HG02642 (cell line): ENCODE measurements at regions not wholly inside any gene's neighbourhood (a gene's known extent, or its start where the extent isn't known, plus 50 kb on each side); places are given as distances from the start of the nearest gene placed in this dataset.

Experiments
- ATAC-seq: cut with Tn5 transposase; IDR thresholded peaks from one replicate; pipeline ENCODE4 v1.9.1; 2021; ENCODE audit warnings: mild to moderate bottlenecking; ENCODE audit not compliant: unreplicated experiment, poor library complexity

DNA sequence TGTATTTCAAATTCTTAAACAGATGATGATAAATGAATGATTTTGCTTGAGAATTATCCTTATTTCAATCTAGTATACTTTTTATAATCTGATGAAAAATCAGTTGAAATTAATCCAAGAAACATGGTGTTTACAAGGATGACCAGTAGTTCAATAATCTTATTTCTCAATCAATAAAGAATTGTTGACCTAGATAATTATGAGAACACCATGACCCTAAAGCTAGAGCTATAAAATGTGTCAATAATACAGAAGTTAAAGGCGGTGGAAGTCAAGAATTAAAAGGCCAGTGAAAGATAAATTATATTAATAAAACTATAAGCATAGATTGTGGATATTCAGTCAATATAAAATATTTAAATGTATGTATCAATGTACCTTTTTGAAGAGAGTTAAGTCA lies 667.4 kb upstream of the GCFC2 start:
- ATAC-seq, result no peak

DNA sequence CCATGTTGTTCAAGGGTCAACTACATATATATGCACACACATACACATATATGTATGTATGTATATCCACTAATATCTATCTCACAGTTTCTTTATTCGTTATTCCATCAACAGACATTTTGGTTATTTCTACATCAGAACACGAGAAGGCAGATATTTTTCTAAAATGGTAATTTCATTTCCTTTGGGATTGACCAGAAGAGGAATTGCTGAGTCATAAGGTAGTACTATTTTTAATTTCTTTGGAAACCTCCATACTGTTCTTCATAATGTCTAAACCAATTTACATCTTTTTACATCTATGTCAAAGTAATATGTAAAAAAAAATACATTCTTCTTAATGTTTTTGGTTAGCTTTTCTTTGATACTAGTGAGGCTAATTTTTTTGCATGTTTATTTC lies 630.7 kb upstream of the GCFC2 start:
- no peak for ATAC-seq

GRCh38 chr2:76332871-76333270 lies 622.2 kb upstream of the GCFC2 start:
- ATAC-seq, result no peak

- no peak for ATAC-seq
Observed at GRCh38 chr2:76330865-76331264, 620.1 kb upstream of the GCFC2 start.

GRCh38 chr2:76326636-76327035 lies 615.9 kb upstream of the GCFC2 start:
- ATAC-seq, result no peak

- no peak for ATAC-seq
Observed at GRCh38 chr2:76323381-76323780, 612.7 kb upstream of the GCFC2 start.

- ATAC-seq, result no peak
Observed at GRCh38 chr2:76320716-76321115, 610.0 kb upstream of the GCFC2 start.

GRCh38 chr2:76318848-76319360 lies 608.2 kb upstream of the GCFC2 start:
- no peak for ATAC-seq

- no peak for ATAC-seq
Observed at GRCh38 chr2:76316691-76317090, 606.0 kb upstream of the GCFC2 start.

- no peak for ATAC-seq
Observed at GRCh38 chr2:76314271-76315020, 603.7 kb upstream of the GCFC2 start.

GRCh38 chr2:76312236-76312635 lies 601.5 kb upstream of the GCFC2 start:
- no peak for ATAC-seq

- no peak for ATAC-seq
Observed at GRCh38 chr2:76311728-76312127, 601.0 kb upstream of the GCFC2 start.

DNA sequence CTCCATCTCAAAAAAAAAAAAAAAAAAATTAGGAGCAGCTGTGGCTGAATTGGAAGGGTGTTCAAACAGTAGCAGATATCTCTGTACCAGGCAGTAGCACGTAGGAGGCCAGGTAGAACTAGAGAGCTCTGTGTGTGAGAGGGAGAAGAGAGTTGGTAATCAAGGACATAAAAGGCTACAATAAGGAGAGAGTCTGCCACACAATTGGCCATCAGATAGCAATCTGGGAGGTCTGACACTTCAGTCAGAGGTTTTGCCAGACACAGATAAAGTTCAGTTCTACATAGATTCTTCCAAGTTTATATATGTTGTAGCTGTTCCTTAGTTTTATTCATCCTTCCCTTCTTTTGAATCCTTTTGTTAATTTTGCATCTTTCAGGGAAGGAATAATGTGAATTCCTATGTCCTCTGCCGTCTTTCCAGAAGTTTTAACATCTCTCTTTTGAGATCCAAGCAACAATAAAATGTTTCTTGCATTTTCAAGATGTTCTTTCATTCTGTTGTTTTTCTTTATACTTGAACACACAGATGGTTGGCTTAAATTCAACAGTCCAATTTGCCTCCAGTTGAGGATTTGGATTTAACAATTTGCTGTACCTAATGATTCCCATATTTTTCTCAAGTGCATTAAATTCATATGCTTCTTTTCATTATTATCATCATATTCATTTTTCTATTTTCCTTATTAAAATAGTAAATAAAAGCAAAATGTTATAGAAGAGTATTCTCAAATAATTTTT lies 600.3 kb upstream of the GCFC2 start:
- no peak for ATAC-seq

DNA sequence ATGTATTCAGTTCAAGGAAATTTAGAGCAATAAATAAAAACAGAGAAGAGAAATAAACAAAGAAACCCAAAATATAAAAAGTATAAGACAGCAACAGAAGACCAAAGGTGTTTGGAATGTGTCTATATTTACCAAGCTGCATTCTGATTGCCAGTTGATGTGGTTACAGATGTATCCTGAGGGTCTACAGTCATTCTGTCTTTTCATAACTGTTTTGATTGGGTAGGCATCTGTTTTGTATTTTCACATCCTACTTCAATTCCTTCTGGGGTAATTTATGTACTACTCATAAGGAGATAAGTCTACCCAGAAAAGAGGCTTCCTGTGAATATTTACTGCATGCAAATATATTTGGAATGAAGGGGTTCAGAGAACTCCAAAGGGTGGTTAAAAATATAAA lies 596.8 kb upstream of the GCFC2 start:
- ATAC-seq, result no peak

DNA sequence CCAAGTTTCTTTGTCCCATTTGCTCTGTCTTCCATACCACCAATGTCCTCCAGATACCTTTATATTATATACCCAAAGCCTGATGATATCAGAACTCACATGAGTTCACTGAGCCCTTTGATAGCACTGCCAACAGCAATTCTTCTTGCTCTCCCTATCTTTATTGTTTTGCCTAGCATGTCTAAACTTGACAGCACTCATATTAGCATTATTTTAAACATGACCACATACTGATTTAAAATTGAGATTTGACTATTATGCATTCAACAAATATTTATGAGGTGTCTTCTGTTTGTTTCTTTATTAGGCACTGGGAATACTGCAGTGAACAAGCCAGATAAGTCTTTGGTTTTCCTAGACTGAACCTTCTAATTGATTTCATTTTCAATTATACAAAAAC lies 587.3 kb upstream of the GCFC2 start:
- ATAC-seq, result no peak

DNA sequence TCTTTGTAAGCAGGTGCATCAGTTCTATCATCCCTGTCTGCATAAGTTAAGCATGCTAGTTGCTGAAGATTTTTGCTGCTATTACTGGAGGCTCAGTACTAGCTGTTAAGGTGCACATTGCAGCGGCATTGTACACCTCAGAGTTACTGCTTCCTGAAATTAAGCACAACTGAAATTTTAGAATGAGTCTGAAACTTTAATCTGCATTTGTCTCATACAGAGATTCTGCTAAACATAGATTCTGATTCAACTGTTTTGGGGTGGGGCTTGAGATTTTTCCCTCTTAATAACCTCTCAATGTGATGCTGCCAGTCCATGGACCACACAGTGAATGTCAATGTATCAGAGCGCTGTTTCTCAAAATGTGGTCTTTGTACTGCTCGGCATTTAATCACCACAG lies 585.7 kb upstream of the GCFC2 start:
- no peak for ATAC-seq

DNA sequence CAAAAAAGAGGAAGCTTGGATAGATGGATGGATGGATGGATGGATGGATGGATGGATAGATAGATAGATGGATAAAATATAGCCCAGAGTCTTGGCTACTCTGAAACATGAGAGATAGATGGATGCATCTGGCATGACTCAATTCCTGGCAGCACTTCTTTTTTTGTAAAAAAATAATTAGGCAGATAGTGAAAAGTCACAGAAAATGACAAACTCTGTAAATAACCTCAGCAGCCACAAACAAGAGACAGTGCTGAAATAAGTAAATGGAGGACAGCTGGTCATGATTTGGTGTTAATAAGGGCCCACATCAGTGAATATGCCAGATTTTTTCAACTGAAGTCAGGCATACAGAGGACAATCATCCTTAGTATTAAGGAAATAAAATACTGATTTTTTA lies 585.0 kb upstream of the GCFC2 start:
- no peak for ATAC-seq

GRCh38 chr2:76288598-76288997 lies 577.9 kb upstream of the GCFC2 start:
- ATAC-seq, result no peak

DNA sequence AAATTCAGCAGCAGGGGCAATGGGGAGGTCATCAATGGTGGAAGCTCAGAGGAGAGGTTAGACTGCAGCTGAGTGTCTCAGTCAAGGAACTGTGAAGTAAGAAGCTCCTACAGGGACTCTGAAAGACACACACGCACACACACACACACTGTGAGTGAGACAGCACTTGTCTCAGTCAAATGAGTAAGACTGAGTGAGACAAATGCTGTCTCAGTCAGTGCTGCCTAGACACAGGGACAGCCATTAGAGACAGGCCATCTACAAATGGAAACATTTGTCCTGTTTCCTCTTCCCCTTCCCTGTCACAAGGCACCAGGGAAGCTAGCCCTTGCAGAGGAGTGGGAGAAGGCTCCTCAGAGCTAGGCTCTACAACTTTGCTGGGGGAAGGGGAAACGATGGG lies 577.4 kb upstream of the GCFC2 start:
- no peak for ATAC-seq

DNA sequence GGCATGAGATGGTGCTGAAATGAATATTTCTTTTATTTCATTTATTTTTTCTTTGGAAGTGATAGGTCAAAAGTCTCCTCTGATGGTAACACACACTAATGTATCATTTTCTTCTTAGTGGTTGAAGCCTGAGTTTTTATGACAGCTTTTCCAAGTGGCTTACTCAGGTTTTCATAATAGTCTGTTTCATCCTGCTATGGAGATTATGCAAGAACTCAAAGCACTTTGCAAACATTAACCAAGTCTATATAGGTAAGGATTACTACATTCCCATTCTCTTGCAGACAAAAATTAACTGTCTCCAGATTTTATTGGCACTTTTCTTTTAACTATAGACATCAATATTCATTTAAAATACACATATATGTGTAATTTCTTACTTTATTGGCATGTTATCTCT lies 572.6 kb upstream of the GCFC2 start:
- no peak for ATAC-seq

- ATAC-seq, result no peak
Observed at GRCh38 chr2:76281156-76281841, 570.6 kb upstream of the GCFC2 start.
